Neutrophil (primary cell): ENCODE measurements at regions not wholly inside any gene's neighbourhood (a gene's known extent, or its start where the extent isn't known, plus 50 kb on each side); places are given as distances from the start of the nearest gene placed in this dataset.

ENCODE experiments used
- H3K27ac ChIP-seq: fragments of 200-600 bp; sonication (generic); 2 replicates; pipeline ENCODE4 v1.5.1; 2016; ENCODE audit warnings: mild to moderate bottlenecking, moderate library complexity
- H3K27me3 ChIP-seq: fragments of 200-600 bp; sonication (generic); 2 replicates; pipeline ENCODE4 v1.6.0; 2016; ENCODE audit warnings: mild to moderate bottlenecking
- H3K36me3 ChIP-seq: fragments of 200-600 bp; sonication (generic); 2 replicates; pipeline ENCODE4 v1.5.1; 2017
- H3K4me1 ChIP-seq, 2 experiments: fragments of 200-600 bp in 1 of 2; sonication (generic) in 1 of 2; 1 replicate in 1 of 2; 2 replicates in 1 of 2; pipeline versions ENCODE4 v1.5.1 to v1.6.1; 2013 to 2016; ENCODE audit warnings: low read depth in 1 of 2, low read length in 1 of 2, mild to moderate bottlenecking in 1 of 2, moderate library complexity in 1 of 2; ENCODE audit not compliant: control insufficient read depth in 1 of 2, insufficient read depth in 1 of 2
- H3K4me3 ChIP-seq, 2 experiments: fragments of 200-600 bp in 1 of 2; sonication (generic) in 1 of 2; 1 replicate in 1 of 2; 2 replicates in 1 of 2; pipeline ENCODE4 v1.5.1; 2013 to 2016; ENCODE audit warnings: low read depth in 1 of 2, low read length in 1 of 2, mild to moderate bottlenecking in 1 of 2, moderate library complexity in 1 of 2
- H3K9me3 ChIP-seq: fragments of 200-600 bp; sonication (generic); 2 replicates; pipeline ENCODE4 v1.5.1; 2016
- CTCF ChIP-seq: fragments of 200-600 bp; sonication (generic); IDR thresholded peaks from 2 replicates; pipeline ENCODE4 v1.5.1; 2016; ENCODE audit warnings: antibody characterized with exemption

- no peak overlapping the region for H3K27ac ChIP-seq
- H3K36me3 ChIP-seq, result no peaks in the 10 kb centered on the region
- TF ChIP-seq CTCF, result no peak
- no peak overlapping the region for H3K4me3 ChIP-seq
- H3K27me3 ChIP-seq, result no peaks in the 10 kb centered on the region
- H3K4me1 ChIP-seq, result no peaks in the 10 kb centered on the region
- no peaks in the 10 kb centered on the region for H3K9me3 ChIP-seq
These were observed 353.7 kb downstream of the GASK1B start for GRCh38 chr4:157818946-157819692.

- Histone ChIP-seq H3K4me3 (no peak overlapping the region), H3K27me3 (no peaks in the 10 kb centered on the region), H3K36me3 (no peaks in the 10 kb centered on the region), H3K9me3 (no peaks in the 10 kb centered on the region), H3K4me1 (no peaks in the 10 kb centered on the region), H3K27ac (no peak overlapping the region)
- TF ChIP-seq CTCF, result no peak
These were observed 362.6 kb downstream of the GASK1B start for GRCh38 chr4:157810137-157810774.

GRCh38 chr4:157808796-157809383, 363.9 kb downstream of the GASK1B start:
- TF ChIP-seq CTCF, result no peak
- no peaks in the 10 kb centered on the region for H3K27me3 ChIP-seq
- H3K27ac ChIP-seq, result no peak overlapping the region
- H3K9me3 ChIP-seq, result no peaks in the 10 kb centered on the region
- H3K4me1 ChIP-seq, result no peaks in the 10 kb centered on the region
- no peak overlapping the region for H3K4me3 ChIP-seq
- no peaks in the 10 kb centered on the region for H3K36me3 ChIP-seq

GRCh38 chr4:157806184-157806583, 366.6 kb downstream of the GASK1B start:
- no peaks in the 10 kb centered on the region for H3K4me1 ChIP-seq
- no peaks in the 10 kb centered on the region for H3K9me3 ChIP-seq
- no peak overlapping the region for H3K27ac ChIP-seq
- TF ChIP-seq CTCF, result no peak
- no peaks in the 10 kb centered on the region for H3K27me3 ChIP-seq
- no peaks in the 10 kb centered on the region for H3K36me3 ChIP-seq
- H3K4me3 ChIP-seq, result no peak overlapping the region

GRCh38 chr4:157804986-157805385, 367.8 kb downstream of the GASK1B start:
- no peaks in the 10 kb centered on the region for H3K36me3 ChIP-seq
- no peak for TF ChIP-seq CTCF
- no peak overlapping the region for H3K4me3 ChIP-seq
- H3K27me3 ChIP-seq, result no peaks in the 10 kb centered on the region
- no peaks in the 10 kb centered on the region for H3K4me1 ChIP-seq
- no peaks in the 10 kb centered on the region for H3K9me3 ChIP-seq
- no peak overlapping the region for H3K27ac ChIP-seq
